ENCODE measurements at regions not wholly inside any gene's neighbourhood (a gene's known extent, or its start where the extent isn't known, plus 50 kb on each side); places are given as distances from the start of the nearest gene placed in this dataset.

DNA sequence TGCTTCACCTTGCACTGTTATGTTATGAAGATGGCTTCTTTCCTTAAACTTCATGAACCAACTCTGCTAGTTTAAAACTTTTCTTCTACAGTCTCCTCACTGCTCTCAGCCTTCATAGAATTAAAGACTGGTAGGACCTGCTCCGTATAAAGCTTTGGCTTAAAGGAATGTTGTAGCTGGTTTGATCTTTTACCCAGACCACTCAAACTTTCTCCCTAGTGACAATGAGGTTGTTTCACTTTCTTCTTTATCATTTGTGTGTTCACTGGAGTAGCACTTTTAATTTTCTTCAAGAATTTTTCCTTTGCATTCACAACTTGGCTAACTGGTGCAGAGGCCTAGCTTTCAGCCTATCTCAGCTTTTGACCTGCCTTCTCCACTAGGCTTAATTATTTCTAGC, 316.4 kb upstream of the RNF32 start:
- TF ChIP-seq, protein P1, sequence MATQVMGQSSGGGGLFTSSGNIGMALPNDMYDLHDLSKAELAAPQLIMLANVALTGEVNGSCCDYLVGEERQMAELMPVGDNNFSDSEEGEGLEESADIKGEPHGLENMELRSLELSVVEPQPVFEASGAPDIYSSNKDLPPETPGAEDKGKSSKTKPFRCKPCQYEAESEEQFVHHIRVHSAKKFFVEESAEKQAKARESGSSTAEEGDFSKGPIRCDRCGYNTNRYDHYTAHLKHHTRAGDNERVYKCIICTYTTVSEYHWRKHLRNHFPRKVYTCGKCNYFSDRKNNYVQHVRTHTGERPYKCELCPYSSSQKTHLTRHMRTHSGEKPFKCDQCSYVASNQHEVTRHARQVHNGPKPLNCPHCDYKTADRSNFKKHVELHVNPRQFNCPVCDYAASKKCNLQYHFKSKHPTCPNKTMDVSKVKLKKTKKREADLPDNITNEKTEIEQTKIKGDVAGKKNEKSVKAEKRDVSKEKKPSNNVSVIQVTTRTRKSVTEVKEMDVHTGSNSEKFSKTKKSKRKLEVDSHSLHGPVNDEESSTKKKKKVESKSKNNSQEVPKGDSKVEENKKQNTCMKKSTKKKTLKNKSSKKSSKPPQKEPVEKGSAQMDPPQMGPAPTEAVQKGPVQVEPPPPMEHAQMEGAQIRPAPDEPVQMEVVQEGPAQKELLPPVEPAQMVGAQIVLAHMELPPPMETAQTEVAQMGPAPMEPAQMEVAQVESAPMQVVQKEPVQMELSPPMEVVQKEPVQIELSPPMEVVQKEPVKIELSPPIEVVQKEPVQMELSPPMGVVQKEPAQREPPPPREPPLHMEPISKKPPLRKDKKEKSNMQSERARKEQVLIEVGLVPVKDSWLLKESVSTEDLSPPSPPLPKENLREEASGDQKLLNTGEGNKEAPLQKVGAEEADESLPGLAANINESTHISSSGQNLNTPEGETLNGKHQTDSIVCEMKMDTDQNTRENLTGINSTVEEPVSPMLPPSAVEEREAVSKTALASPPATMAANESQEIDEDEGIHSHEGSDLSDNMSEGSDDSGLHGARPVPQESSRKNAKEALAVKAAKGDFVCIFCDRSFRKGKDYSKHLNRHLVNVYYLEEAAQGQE (IDR thresholded peaks at IDR 0.05; ENCODE audit: insufficient read depth in 1 of 2, low read depth in 2 of 2, low read length in 1 of 2), result no peak
- TF ChIP-seq, protein P2, sequence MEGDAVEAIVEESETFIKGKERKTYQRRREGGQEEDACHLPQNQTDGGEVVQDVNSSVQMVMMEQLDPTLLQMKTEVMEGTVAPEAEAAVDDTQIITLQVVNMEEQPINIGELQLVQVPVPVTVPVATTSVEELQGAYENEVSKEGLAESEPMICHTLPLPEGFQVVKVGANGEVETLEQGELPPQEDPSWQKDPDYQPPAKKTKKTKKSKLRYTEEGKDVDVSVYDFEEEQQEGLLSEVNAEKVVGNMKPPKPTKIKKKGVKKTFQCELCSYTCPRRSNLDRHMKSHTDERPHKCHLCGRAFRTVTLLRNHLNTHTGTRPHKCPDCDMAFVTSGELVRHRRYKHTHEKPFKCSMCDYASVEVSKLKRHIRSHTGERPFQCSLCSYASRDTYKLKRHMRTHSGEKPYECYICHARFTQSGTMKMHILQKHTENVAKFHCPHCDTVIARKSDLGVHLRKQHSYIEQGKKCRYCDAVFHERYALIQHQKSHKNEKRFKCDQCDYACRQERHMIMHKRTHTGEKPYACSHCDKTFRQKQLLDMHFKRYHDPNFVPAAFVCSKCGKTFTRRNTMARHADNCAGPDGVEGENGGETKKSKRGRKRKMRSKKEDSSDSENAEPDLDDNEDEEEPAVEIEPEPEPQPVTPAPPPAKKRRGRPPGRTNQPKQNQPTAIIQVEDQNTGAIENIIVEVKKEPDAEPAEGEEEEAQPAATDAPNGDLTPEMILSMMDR (IDR thresholded peaks at IDR 0.05), result no peak
- TF ChIP-seq SIN3A (IDR thresholded peaks at IDR 0.05; ENCODE audit: borderline replicate concordance, insufficient read depth, low read depth, low read length), result no peak

Measured in Panc1 (cell line).